Activated T-helper 1 cell treated with anti-CD3 and anti-CD28 coated beads, Interleukin-12 subunit alpha, Interleukin-12 subunit beta, Interleukin-2, Interleukin-4 antibody, amounts not matched to agents 30 ng/mL and 10 ng/mL and 1 ng/mL, durations not matched to agents 14 hours and 24 hours and 36 hours (primary cell): ENCODE measurements at regions not wholly inside any gene's neighbourhood (a gene's known extent, or its start where the extent isn't known, plus 50 kb on each side); places are given as distances from the start of the nearest gene placed in this dataset.
"Not testable (repeated sequence)": the region's sequence is repeated elsewhere in the genome, so short reads cannot be mapped to it uniquely, and the experiment has no call there.

Experiments used
- DNase-seq: peaks from one replicate; pipeline ENCODE4 v3.0.0; 2021; ENCODE audit warnings: low spot score
- H3K27ac Mint-ChIP-seq: one replicate; pipeline ENCODE4 v1.8.0; 2021; ENCODE audit warnings: mild to moderate bottlenecking, mixed read lengths
- H3K27me3 Mint-ChIP-seq: one replicate; pipeline ENCODE4 v1.8.0; 2022; ENCODE audit warnings: mild to moderate bottlenecking, moderate library complexity, mixed read lengths; ENCODE audit not compliant: insufficient read depth
- H3K36me3 Mint-ChIP-seq: one replicate; pipeline ENCODE4 v1.8.0; 2021; ENCODE audit warnings: low read depth, mixed read lengths
- H3K4me1 Mint-ChIP-seq: one replicate; pipeline ENCODE4 v1.8.0; 2021; ENCODE audit warnings: low read depth, mixed read lengths
- H3K4me3 Mint-ChIP-seq: one replicate; pipeline ENCODE4 v1.8.0; 2021; ENCODE audit warnings: mild to moderate bottlenecking, moderate library complexity, mixed read lengths
- H3K9me3 Mint-ChIP-seq: one replicate; pipeline ENCODE4 v1.8.0; 2021; ENCODE audit warnings: mixed read lengths
- intact Hi-C: fragments of 100-400 bp; cut with micrococcal nuclease; formaldehyde crosslinking; loops from one replicate; pipeline ENCODE4 v1.15.1; 2024

- Mint-ChIP-seq H3K27me3 (no peaks in the 10 kb centered on the region), H3K36me3 (no peaks in the 10 kb centered on the region), H3K9me3 (peaks cover 5% of the 10 kb centered on the region), H3K4me1 (no peaks in the 10 kb centered on the region), H3K4me3 (no peak overlapping the region), H3K27ac (no peak overlapping the region)
- DNase-seq: no peak
- intact Hi-C loops: no loop called here
These were observed 102.3 kb upstream of the FAT1 start for GRCh38 chr4:186826006-186826405.

DNA sequence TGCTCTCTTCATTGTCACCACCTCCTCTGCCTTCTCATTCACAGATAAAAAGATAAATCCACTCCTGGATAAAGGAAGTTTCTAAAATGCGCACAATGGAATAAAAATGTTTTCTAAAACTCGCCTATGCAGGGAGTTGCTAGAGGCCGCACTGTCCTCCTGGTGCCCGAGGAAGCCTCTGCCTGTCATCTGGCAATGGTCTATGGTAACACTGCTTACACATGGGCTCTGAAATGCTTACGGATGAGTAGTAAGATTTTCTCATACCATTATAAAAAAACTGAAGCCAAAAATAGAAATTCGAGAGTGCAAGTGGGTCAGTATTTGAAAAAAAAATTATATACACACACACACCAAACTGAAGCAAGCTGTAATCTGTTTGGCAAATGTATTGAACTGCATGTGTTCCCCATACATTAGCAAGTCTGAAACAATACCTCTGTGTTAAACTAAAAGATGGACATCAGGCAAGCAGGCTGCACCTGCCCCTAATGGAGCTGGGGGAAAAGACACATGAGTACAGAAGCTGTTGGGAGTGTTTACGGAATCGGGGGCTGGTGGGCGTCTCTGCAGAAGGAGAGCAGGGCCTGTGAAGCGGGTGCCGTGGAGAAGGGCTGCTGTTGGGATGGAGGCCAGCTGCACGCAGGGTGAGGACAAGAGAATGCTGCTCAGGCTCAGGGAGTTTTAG lies 103.3 kb upstream of the FAT1 start:
- no peak for DNase-seq
- intact Hi-C loops: no loop called here
- H3K4me1 Mint-ChIP-seq: no peaks in the 10 kb centered on the region
- peaks cover 8% of the 10 kb centered on the region for H3K9me3 Mint-ChIP-seq
- H3K27me3 Mint-ChIP-seq: no peaks in the 10 kb centered on the region
- H3K27ac Mint-ChIP-seq: no peak overlapping the region
- no peaks in the 10 kb centered on the region for H3K36me3 Mint-ChIP-seq
- no peak overlapping the region for H3K4me3 Mint-ChIP-seq

DNA sequence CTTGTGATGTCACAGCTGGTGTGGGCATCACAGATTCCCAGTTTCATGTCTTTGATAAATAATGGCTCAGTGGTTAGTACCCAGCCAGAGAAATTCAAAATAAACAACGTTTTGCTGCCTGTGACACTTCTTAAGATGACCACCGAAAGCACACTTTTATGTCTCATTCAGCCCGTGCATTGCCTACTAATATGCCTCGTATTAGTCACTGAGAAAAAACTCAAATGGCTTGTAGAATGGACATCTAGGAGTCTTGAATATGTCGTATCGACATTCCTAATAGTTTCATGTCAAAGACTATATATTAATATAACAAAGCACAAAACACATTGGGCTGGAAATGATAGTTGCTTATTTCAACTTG lies 103.9 kb upstream of the FAT1 start:
- H3K4me1 Mint-ChIP-seq: no peaks in the 10 kb centered on the region
- H3K27me3 Mint-ChIP-seq: no peaks in the 10 kb centered on the region
- no peak overlapping the region for H3K27ac Mint-ChIP-seq
- peaks cover 8% of the 10 kb centered on the region for H3K9me3 Mint-ChIP-seq
- no peaks in the 10 kb centered on the region for H3K36me3 Mint-ChIP-seq
- no peak overlapping the region for H3K4me3 Mint-ChIP-seq
- intact Hi-C loops: no loop called here
- no peak for DNase-seq

GRCh38 chr4:186829097-186829496 lies 105.4 kb upstream of the FAT1 start:
- H3K4me1 Mint-ChIP-seq: no peaks in the 10 kb centered on the region
- intact Hi-C loops: no loop called here

GRCh38 chr4:186829740-186830449 lies 106.2 kb upstream of the FAT1 start:
- no peak overlapping the region for H3K27ac Mint-ChIP-seq
- H3K9me3 Mint-ChIP-seq: peaks cover 8% of the 10 kb centered on the region
- H3K4me1 Mint-ChIP-seq: no peaks in the 10 kb centered on the region
- H3K4me3 Mint-ChIP-seq: no peak overlapping the region
- no peak for DNase-seq
- intact Hi-C loops: no loop called here
- no peaks in the 10 kb centered on the region for H3K27me3 Mint-ChIP-seq
- no peaks in the 10 kb centered on the region for H3K36me3 Mint-ChIP-seq

More at GRCh38 chr4:186829097-186829496, 105.4 kb upstream of the FAT1 start:
- Mint-ChIP-seq H3K9me3 (peaks cover 8% of the 10 kb centered on the region), H3K27ac (no peak overlapping the region), H3K36me3 (no peaks in the 10 kb centered on the region), H3K27me3 (no peaks in the 10 kb centered on the region), H3K4me3 (no peak overlapping the region)
- no peak for DNase-seq

DNA sequence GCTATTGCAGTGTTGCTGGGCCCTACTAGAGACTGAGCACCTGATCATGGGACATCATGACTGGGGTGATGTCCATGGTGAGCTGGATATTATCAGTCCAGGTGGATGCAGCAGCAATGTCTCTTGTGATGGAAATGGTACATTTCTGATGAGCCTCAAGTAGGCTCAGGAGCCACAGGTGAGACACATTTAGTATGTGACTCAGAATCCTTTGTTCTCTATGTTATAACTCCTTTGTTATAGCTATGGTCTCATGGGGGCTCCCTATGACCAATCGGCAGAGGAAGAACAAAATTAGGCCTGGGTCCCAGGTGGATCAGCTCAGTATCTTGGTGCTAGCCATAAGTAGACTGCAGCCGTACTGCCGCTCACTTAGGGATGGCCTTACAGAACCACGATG lies 107.9 kb upstream of the FAT1 start:
- DNase-seq: no peak
- Mint-ChIP-seq H3K4me3 (no peak overlapping the region), H3K9me3 (peaks cover 8% of the 10 kb centered on the region), H3K27me3 (no peaks in the 10 kb centered on the region), H3K4me1 (no peaks in the 10 kb centered on the region), H3K36me3 (no peaks in the 10 kb centered on the region), H3K27ac (no peak overlapping the region)
- intact Hi-C loops: no loop called here

- H3K4me3 Mint-ChIP-seq: no peak overlapping the region
- no peaks in the 10 kb centered on the region for H3K4me1 Mint-ChIP-seq
- no peak overlapping the region for H3K27ac Mint-ChIP-seq
- H3K27me3 Mint-ChIP-seq: no peaks in the 10 kb centered on the region
- no peak for DNase-seq
- intact Hi-C loops: no loop called here
- H3K9me3 Mint-ChIP-seq: peaks cover 8% of the 10 kb centered on the region
- H3K36me3 Mint-ChIP-seq: no peaks in the 10 kb centered on the region
These were observed 109.2 kb upstream of the FAT1 start for GRCh38 chr4:186832906-186833305.

- intact Hi-C loops, H3K4me1 Mint-ChIP-seq: not testable (repeated sequence)
These were observed 113.8 kb upstream of the FAT1 start for GRCh38 chr4:186837463-186837862.

GRCh38 chr4:186838295-186838694 lies 114.6 kb upstream of the FAT1 start:
- no peaks in the 10 kb centered on the region for H3K36me3 Mint-ChIP-seq
- no peak overlapping the region for H3K4me3 Mint-ChIP-seq
- no peak for DNase-seq

More at GRCh38 chr4:186837463-186837862, 113.8 kb upstream of the FAT1 start:
- H3K4me3 Mint-ChIP-seq, DNase-seq, H3K36me3 Mint-ChIP-seq, H3K9me3 Mint-ChIP-seq, H3K27ac Mint-ChIP-seq, H3K27me3 Mint-ChIP-seq: not testable (repeated sequence)

GRCh38 chr4:186839122-186840037 lies 115.7 kb upstream of the FAT1 start:
- Mint-ChIP-seq H3K27ac (no peak overlapping the region), H3K9me3 (peaks cover 6% of the 10 kb centered on the region), H3K36me3 (no peaks in the 10 kb centered on the region), H3K4me1 (no peaks in the 10 kb centered on the region), H3K27me3 (no peaks in the 10 kb centered on the region), H3K4me3 (no peak overlapping the region)
- intact Hi-C loops: no loop called here
- no peak for DNase-seq

More at GRCh38 chr4:186838295-186838694, 114.6 kb upstream of the FAT1 start:
- intact Hi-C loops: no loop called here
- Mint-ChIP-seq H3K27me3 (no peaks in the 10 kb centered on the region), H3K4me1 (no peaks in the 10 kb centered on the region), H3K9me3 (peaks cover 6% of the 10 kb centered on the region), H3K27ac (no peak overlapping the region)

DNA sequence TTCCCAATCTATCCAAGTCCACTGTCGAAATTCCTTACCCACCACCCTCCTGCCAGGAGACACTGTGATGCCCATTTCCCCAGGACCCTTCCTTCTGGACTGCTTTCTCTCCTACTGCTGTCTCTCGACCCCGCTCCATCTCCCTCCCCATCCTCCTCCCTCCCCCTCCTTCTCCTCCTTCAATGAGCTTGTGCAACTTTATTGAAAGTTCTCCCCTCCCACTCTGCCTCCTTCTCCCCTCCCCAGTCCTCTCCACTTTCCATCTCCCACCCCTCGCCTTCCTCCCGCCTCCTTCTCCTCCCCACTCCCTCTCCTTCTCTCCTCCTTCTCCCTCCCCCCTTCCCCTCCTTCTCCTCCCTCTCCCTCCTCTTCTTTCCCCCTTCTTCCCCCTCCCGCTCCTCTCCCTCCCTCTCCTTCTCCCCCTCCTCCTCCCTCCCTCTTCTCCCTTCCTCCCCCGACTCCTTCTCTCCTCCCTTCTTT lies 116.6 kb upstream of the FAT1 start:
- Mint-ChIP-seq H3K36me3 (no peaks in the 10 kb centered on the region), H3K27me3 (no peaks in the 10 kb centered on the region), H3K27ac (no peak overlapping the region), H3K9me3 (peaks cover 6% of the 10 kb centered on the region), H3K4me3 (no peak overlapping the region), H3K4me1 (no peaks in the 10 kb centered on the region)
- DNase-seq: no peak
- intact Hi-C loops: no loop called here

GRCh38 chr4:186840771-186841301 lies 117.2 kb upstream of the FAT1 start:
- no peak for DNase-seq
- Mint-ChIP-seq H3K27me3 (no peaks in the 10 kb centered on the region), H3K4me1 (no peaks in the 10 kb centered on the region), H3K9me3 (peaks cover 6% of the 10 kb centered on the region), H3K36me3 (no peaks in the 10 kb centered on the region), H3K27ac (no peak overlapping the region), H3K4me3 (no peak overlapping the region)
- intact Hi-C loops: no loop called here
